Hypothalamus (tissue), 51 donors: ENCODE measurements at regions not wholly inside any gene's neighbourhood (a gene's known extent, or its start where the extent isn't known, plus 50 kb on each side); places are given as distances from the start of the nearest gene placed in this dataset.
"Not testable (repeated sequence)": the region's sequence is repeated elsewhere in the genome, so short reads cannot be mapped to it uniquely, and the experiment has no call there.

Experiments
- DNase-seq, 51 donors: peaks; one replicate each; lab custom pipeline; 2025; lab: John Stamatoyannopoulos, UW

- DNase-seq: not testable (repeated sequence)
Observed at GRCh38 chr1:149841597-149842238, 57.6 kb upstream of the BOLA1 start.

GRCh38 chr1:149842458-149843064, 56.8 kb upstream of the BOLA1 start:
- not testable (repeated sequence) for DNase-seq

- peak in 1 of 51 donors; percentile 38 for DNase-seq
Observed at GRCh38 chr1:149843431-149844041, 55.8 kb upstream of the BOLA1 start.

DNA sequence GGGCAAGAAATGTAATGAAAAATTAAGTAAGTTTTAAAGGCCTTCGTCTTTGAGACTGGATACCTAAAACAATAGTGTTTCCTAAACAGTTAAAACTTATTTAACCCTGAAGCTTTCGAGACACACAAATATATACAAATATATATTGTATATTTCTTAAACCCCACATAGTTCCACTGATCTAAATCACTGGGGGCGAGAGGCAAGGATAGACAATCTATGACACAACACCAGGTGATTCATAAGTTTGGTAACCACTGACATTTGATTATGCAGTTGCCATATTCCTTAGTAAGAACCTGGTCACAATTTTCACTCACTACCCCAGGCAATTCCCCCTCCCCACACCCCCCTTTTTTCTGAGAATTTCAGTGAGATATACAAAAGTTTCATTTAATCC, 55.3 kb upstream of the BOLA1 start:
- no peak for DNase-seq

- no peak for DNase-seq
Observed at GRCh38 chr1:149844650-149845255, 54.6 kb upstream of the BOLA1 start.

DNA sequence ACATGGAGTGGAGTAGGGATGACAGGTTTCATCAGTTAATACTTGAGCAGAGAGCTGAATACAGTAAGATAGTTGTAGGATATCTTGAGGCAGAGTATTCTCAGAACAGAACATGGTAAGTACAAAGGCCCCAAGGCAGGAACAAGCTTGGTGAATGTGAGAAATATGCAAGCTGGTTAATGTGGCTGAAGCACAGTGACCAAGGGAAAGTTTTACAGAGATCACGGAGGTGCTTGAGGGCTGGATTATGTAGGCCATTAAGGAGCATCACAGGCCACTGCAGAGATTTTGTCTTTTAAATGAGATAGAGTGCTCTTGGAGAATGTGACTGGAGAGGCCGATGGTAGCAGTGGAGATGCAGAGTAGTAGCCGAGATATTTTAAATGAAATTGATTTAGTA, 54.0 kb upstream of the BOLA1 start:
- no peak for DNase-seq

DNA sequence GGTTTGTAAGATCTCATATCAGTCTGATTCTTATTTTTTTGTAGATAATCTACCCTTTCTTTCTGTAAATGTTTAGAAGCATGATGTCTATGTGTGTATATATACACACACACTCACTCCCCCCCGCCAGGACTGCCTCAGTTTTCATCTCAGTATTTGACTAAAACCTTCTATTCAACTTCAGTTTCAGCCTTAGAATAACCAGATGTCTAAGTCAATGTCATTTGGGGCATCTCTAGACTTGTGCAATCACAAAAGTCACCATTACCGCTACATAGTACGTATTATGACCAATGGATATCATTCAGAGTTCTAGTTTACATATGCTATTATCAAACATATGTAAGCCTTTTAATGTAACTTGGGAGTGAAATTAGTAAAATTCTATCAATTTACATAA, 53.3 kb upstream of the BOLA1 start:
- DNase-seq: no peak

DNA sequence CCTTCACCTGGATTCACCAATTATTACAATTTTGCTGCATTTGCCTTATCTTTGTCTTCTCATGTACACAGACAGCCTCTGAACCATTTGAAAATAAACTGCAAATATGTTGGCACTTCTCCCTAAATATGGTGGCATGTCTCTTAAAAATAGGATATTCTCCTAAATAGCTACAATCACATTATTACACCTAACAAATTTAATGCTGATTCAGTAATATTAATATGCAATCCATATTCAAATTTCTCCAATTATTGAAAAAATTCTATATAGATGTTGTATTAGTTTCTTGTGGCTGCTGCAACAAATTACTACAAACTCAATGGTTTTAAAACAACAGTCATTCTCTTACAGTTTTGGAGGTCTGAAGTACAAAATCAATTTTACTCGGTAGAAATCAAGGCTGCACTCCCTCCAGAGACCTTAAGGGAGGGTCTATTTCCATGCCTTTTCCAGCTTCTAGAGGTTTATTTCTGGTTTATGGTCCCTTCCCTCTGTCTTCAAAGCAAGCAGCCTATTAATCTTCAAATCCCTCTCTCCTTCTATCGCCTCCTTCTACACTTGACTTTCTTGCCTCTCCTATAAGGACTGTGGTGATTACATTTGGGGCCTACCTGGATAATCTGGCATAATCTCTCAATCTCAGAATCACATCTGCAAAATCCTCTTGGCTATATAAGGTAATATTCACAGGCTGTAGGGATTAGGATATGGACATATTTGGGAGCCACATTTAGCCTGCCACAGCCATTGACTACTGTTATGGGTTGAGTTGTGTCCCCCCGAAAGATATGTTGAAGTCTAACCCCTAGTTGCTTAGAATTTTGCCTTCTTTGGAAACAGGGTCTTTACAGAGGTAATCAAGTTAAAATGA, 52.5 kb upstream of the BOLA1 start:
- DNase-seq: no peak

DNA sequence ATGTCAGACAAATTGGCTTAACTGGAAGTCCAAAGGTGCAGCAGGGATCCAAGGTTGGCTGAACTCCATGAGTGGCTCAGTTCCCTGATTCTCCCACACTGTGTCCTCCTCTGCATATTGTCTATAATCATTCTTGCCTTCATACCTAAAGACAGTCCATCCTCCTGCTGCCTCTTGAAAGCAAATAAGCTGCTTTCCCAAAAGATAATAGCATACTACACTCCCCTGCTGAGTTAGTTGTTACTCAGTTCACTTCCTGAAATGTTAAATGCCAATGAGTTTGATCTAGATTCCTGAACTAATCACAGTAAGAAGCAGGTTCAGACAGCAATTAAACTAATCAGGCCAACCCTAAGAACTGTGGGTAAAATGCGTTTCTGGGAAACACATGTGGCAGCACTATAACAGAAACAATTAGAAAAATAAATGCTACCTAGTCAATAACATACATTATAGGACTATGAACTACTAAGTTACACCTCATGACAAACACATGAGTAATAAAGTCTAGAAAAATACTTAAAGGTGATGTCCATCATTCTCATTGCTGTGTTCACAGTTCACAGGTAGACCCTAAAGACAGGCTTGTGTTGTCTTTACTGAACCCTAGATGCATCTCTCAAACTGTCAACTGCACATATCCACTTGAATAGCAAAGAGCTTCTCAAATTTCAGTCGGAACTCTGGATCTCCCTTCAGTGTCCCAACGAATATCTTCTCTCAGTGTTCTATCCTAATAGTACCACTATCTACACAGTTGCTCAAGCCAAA, 50.8 kb upstream of the BOLA1 start:
- DNase-seq: no peak

- DNase-seq: no peak
Observed at GRCh38 chr1:149849111-149849946, 50.0 kb upstream of the BOLA1 start.
